Mammary epithelial cell (primary cell): ENCODE measurements at regions not wholly inside any gene's neighbourhood (a gene's known extent, or its start where the extent isn't known, plus 50 kb on each side); places are given as distances from the start of the nearest gene placed in this dataset.

Experiments used
- CTCF ChIP-seq, 2 donors: IDR thresholded peaks in 1 of 2; conservative IDR thresholded peaks in 1 of 2; 2 replicates each; pipeline ENCODE4 v1.5.1; 2011 to 2012; ENCODE audit warnings: inconsistent platforms in 2 of 2, low read length in 2 of 2, mild to moderate bottlenecking in 2 of 2, control low read depth in 1 of 2, low read depth in 1 of 2; ENCODE audit not compliant: insufficient read depth in 1 of 2; ENCODE audit errors: extremely low read depth in 1 of 2
- EZH2 ChIP-seq: IDR thresholded peaks from 2 replicates; pipeline ENCODE4 v1.6.1; 2012; ENCODE audit warnings: low read length, inconsistent platforms, borderline replicate concordance

GRCh38 chr13:71045101-71045500 is 821.9 kb downstream of the DACH1 start:
- no peak for TF ChIP-seq CTCF (conservative IDR thresholded peaks at IDR 0.05 in 1 of 2, IDR thresholded peaks at IDR 0.05 in 1 of 2; ENCODE audit: extremely low read depth in 1 of 2, insufficient read depth in 1 of 2, low read depth in 1 of 2, low read length in 2 of 2)
- no peak for TF ChIP-seq EZH2
